Spleen (tissue), 11 donors: ENCODE measurements at regions not wholly inside any gene's neighbourhood (a gene's known extent, or its start where the extent isn't known, plus 50 kb on each side); places are given as distances from the start of the nearest gene placed in this dataset.

Experiments
- DNase-seq: peaks from one replicate; pipeline ENCODE4 v3.0.0-alpha.2; 2020
- H3K27ac ChIP-seq, 8 donors: fragments of 200-600 bp; sonication (generic) in 7 of 8; 1 replicate in 4 of 8; 2 replicates in 4 of 8; pipeline versions ENCODE4 v1.5.0 to v1.8.0; 2016 to 2021; ENCODE audit warnings: inconsistent platforms in 4 of 8, mild to moderate bottlenecking in 4 of 8, moderate library complexity in 1 of 8
- H3K27me3 ChIP-seq, 7 donors: fragments of 200-600 bp; sonication (generic) in 6 of 7; replicated peaks in 1 of 7; 1 replicate in 4 of 7; 2 replicates in 3 of 7; pipeline versions ENCODE4 v1.5.0 to v1.8.0; 2016 to 2021; ENCODE audit warnings: inconsistent platforms in 3 of 7, mild to moderate bottlenecking in 1 of 7
- H3K36me3 ChIP-seq, 6 donors: fragments of 200-600 bp; sonication (generic) in 5 of 6; 1 replicate in 4 of 6; 2 replicates in 2 of 6; pipeline versions ENCODE4 v1.5.0 to v1.8.0; 2016 to 2021; ENCODE audit warnings: inconsistent platforms in 2 of 6
- H3K4me1 ChIP-seq, 6 donors: fragments of 200-600 bp; sonication (generic) in 5 of 6; 1 replicate in 3 of 6; 2 replicates in 3 of 6; pipeline versions ENCODE4 v1.5.0 to v1.8.0; 2016 to 2021; ENCODE audit warnings: inconsistent platforms in 3 of 6
- H3K4me3 ChIP-seq, 8 donors: fragments of 200-600 bp; sonication (generic) in 7 of 8; 1 replicate in 4 of 8; 2 replicates in 4 of 8; pipeline versions ENCODE4 v1.5.0 to v1.8.0; 2016 to 2021; ENCODE audit warnings: inconsistent platforms in 4 of 8, mild to moderate bottlenecking in 4 of 8, moderate library complexity in 2 of 8
- H3K9me3 ChIP-seq, 8 donors: fragments of 200-600 bp; sonication (generic) in 7 of 8; 1 replicate in 4 of 8; 2 replicates in 4 of 8; pipeline versions ENCODE4 v1.5.0 to v1.8.0; 2016 to 2021; ENCODE audit warnings: inconsistent platforms in 4 of 8
- POLR2A ChIP-seq, 3 donors: fragments of 450-650 bp; IDR thresholded peaks; one replicate each; pipeline ENCODE4 v1.5.1; 2017; ENCODE audit warnings: antibody characterized with exemption in 3 of 3, mild to moderate bottlenecking in 1 of 3
- POLR2AphosphoS5 ChIP-seq, 3 donors: sonication (generic); formaldehyde crosslinking; IDR thresholded peaks; one replicate each; pipeline ENCODE4 v1.5.1; 2017; ENCODE audit warnings: antibody characterized with exemption in 3 of 3
- WGBS, 5 donors: extraction: QIAGEN DNeasy Blood & Tissue Kit in 3 of 5; methylation state at CpG; one replicate each; pipeline versions ENCODE4 v1.1.5 to v1.1.7; 2013 to 2018; 5-methylcytosine and 5-hydroxymethylcytosine counted together
- intact Hi-C: fragments of 100-400 bp; cut with DNase I; formaldehyde crosslinking; loops from one replicate; pipeline ENCODE4 v1.15.0; 2023; ENCODE audit warnings: low total_unique reads
- TF ChIP-seq, protein P1 (sequence below), 11 experiments: fragments of 200-600 bp in 7 of 11; fragments of 450-650 bp in 4 of 11; sonication (generic) in 4 of 11; IDR thresholded peaks in 8 of 11; conservative IDR thresholded peaks in 3 of 11; 1 replicate in 7 of 11; 2 replicates in 4 of 11; pipeline versions ENCODE4 v1.4.0 to v1.8.0; 2016 to 2021; ENCODE audit warnings: antibody characterized with exemption in 11 of 11, inconsistent platforms in 4 of 11, mild to moderate bottlenecking in 1 of 11
- donor health status: healthy with polysubstance abuse.
- donor health status: DM: no; HTN: no; CAD: no; lungs with moderate emphysema.
- donor health status: DM: no; HTN: no; CAD: no.
- donor health status: Bipolar disorder and iron deficiency.
- donor health status: healthy.
- donor health status: DM: no; HTN: no; CAD: no.
- donor health status: DM: yes; HTN: yes; CAD: no.

DNA sequence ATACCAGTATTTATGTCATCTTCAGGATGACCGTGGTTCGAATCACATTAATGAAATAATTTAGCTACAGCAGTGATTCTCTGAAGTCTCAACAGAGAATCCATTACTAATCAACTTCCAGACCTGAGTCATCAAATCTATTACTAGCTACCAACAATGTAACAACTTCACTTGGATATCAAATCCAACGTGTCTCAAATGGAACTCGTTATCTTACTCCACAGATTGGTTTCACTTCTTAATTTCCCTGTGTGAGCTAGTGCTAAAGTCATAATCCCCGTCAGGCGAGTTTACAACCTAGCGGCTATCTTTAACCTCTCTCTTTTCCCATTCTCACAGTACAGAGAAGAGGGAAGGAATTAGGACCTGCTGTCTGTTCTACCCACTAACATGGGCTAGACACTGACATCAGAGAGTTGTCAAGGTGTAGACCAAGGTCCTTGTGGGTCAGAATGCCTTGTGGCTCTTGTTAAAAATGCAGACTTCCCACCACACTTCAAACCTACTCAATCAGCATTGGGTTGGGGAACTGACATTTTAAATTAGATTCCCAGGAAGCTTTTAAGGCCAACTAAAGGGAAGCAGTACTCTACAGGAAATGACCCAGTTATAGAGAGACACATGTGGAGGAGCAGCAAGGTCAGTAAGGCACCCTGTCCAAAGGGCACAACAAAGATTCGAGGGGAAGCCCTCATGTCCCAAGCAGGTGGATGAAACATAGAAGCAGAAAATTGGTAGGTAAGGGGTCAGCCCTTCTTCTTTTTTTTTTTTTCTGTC lies 57.3 kb upstream of the GSAP start:
- no peaks in the 10 kb centered on the region for H3K9me3 ChIP-seq
- DNase-seq, result no peak
- 62 to 78% (median 67%) methylated on average over 8 of the region's 8 CpGs for WGBS, 5 donors
- peak overlapping the region in 7 of 8 donors; percentile 36 to 81 (median 57) for H3K27ac ChIP-seq
- no peaks in the 10 kb centered on the region for H3K27me3 ChIP-seq
- intact Hi-C loops, result no loop called here
- peaks cover 0 to 32% (median 18%) of the 10 kb centered on the region in 6 donors for H3K4me1 ChIP-seq
- no peak overlapping the region for H3K4me3 ChIP-seq
- TF ChIP-seq POLR2A (IDR thresholded peaks at IDR 0.05) (no peak), POLR2AphosphoS5 (IDR thresholded peaks at IDR 0.05) (peak in 1 of 3 donors; percentile 47)
- TF ChIP-seq, protein P1, sequence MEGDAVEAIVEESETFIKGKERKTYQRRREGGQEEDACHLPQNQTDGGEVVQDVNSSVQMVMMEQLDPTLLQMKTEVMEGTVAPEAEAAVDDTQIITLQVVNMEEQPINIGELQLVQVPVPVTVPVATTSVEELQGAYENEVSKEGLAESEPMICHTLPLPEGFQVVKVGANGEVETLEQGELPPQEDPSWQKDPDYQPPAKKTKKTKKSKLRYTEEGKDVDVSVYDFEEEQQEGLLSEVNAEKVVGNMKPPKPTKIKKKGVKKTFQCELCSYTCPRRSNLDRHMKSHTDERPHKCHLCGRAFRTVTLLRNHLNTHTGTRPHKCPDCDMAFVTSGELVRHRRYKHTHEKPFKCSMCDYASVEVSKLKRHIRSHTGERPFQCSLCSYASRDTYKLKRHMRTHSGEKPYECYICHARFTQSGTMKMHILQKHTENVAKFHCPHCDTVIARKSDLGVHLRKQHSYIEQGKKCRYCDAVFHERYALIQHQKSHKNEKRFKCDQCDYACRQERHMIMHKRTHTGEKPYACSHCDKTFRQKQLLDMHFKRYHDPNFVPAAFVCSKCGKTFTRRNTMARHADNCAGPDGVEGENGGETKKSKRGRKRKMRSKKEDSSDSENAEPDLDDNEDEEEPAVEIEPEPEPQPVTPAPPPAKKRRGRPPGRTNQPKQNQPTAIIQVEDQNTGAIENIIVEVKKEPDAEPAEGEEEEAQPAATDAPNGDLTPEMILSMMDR (IDR thresholded peaks at IDR 0.05 in 8 of 11, conservative IDR thresholded peaks at IDR 0.05 in 3 of 11), result no peak
- H3K36me3 ChIP-seq, result no peaks in the 10 kb centered on the region

DNA sequence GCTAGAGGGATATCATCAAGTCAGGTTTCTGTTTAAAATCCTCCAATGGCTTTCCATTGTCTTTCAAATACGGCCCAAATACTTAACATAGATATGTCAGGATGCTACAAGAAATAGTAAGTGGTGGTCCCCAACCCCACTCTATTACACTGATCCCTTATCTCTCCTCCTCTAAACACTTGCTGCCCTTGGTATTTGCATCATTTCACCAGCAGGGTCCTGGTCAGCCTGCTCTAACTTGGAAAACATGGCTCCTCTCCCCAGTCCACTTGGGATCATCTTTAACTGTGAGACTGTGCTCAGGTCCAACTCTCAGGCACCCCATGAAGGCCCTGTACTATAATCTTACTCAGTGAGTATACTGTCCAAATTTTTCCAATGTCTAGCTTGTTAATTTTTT lies 53.8 kb upstream of the GSAP start:
- intact Hi-C loops, result no loop called here
- Histone ChIP-seq H3K4me3 (no peak overlapping the region), H3K36me3 (no peaks in the 10 kb centered on the region), H3K9me3 (no peaks in the 10 kb centered on the region), H3K4me1 (peaks cover 6 to 55% (median 24%) of the 10 kb centered on the region in 6 donors), H3K27ac (peak overlapping the region in 3 of 8 donors; percentile 4 to 21 (median 18)), H3K27me3 (no peaks in the 10 kb centered on the region)
- DNase-seq, result no peak
- TF ChIP-seq, protein P1 (IDR thresholded peaks at IDR 0.05 in 8 of 11, conservative IDR thresholded peaks at IDR 0.05 in 3 of 11), result no peak
- no peak for TF ChIP-seq POLR2A (IDR thresholded peaks at IDR 0.05)
- no peak for TF ChIP-seq POLR2AphosphoS5 (IDR thresholded peaks at IDR 0.05)
- 92 to 100% (median 97%) methylated on average over 1 of the region's 1 CpG for WGBS, 5 donors

DNA sequence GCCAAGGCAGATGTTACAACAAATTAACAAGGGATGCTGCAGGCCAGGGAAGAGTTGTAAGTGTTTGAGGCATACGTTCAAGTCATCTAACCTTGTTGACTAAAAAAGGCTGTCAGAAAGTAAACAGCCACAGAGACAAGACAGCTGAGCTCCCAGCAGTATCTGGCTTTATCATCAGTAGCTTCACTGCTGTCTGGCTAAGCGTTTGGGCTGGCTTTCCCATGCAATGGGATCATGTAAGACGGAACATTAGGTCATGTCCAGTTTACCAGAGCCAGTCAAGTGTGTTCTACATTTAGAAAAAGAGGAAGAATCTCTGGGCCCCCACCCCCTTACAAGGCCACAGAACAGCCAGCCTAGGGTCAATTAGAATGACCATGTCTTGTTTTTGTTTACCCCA lies 51.3 kb upstream of the GSAP start:
- TF ChIP-seq POLR2A (IDR thresholded peaks at IDR 0.05) (no peak), POLR2AphosphoS5 (IDR thresholded peaks at IDR 0.05) (peak in 1 of 3 donors; percentile 83)
- TF ChIP-seq, protein P1 (IDR thresholded peaks at IDR 0.05 in 8 of 11, conservative IDR thresholded peaks at IDR 0.05 in 3 of 11), result no peak
- H3K9me3 ChIP-seq, result no peaks in the 10 kb centered on the region
- no peaks in the 10 kb centered on the region for H3K27me3 ChIP-seq
- no peak for DNase-seq
- H3K27ac ChIP-seq, result peak overlapping the region in 6 of 8 donors; percentile 66 to 84 (median 78)
- no peaks in the 10 kb centered on the region for H3K36me3 ChIP-seq
- intact Hi-C loops, result no loop called here
- no peak overlapping the region for H3K4me3 ChIP-seq
- H3K4me1 ChIP-seq, result peaks cover 0 to 52% (median 13%) of the 10 kb centered on the region in 6 donors
- WGBS, 5 donors, result 26 to 57% (median 38%) methylated on average over 3 of the region's 3 CpGs

DNA sequence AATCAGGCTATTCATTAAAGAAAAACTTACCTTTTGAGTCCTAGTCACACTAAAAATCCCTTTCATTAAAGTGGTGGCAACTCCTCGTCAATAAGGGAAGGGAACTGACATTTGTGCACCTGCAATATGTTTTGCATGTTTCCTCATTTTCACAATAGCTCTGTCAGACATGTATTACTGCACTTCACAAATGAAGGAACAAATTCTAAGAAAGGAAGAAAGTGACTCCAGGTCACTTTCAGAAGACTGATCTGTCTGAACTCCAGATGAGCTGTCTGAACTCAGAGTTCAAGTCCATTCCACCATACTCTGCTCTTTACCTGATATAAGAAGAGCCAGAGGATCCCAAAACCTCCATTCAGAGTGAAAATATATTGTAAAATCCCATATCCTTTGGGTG lies 50.3 kb upstream of the GSAP start:
- WGBS, 5 donors, result 36 to 57% (median 52%) methylated on average over 1 of the region's 1 CpG
- peaks cover 0 to 52% (median 13%) of the 10 kb centered on the region in 6 donors for H3K4me1 ChIP-seq
- peak overlapping the region in 1 of 8 donors; percentile 7 for H3K4me3 ChIP-seq
- H3K27ac ChIP-seq, result peak overlapping the region in 7 of 8 donors; percentile 47 to 84 (median 72)
- TF ChIP-seq POLR2A (IDR thresholded peaks at IDR 0.05) (no peak), POLR2AphosphoS5 (IDR thresholded peaks at IDR 0.05) (no peak)
- TF ChIP-seq, protein P1 (IDR thresholded peaks at IDR 0.05 in 8 of 11, conservative IDR thresholded peaks at IDR 0.05 in 3 of 11), result no peak
- H3K9me3 ChIP-seq, result no peaks in the 10 kb centered on the region
- no peaks in the 10 kb centered on the region for H3K27me3 ChIP-seq
- intact Hi-C loops, result no loop called here
- DNase-seq, result no peak
- H3K36me3 ChIP-seq, result no peaks in the 10 kb centered on the region
